DND-41 (cell line): ENCODE measurements at regions not wholly inside any gene's neighbourhood (a gene's known extent, or its start where the extent isn't known, plus 50 kb on each side); places are given as distances from the start of the nearest gene placed in this dataset.

Experiments
- EZH2 ChIP-seq: IDR thresholded peaks from 3 replicates; pipeline ENCODE4 v1.6.1; 2012; ENCODE audit warnings: borderline replicate concordance, low read depth, mild to moderate bottlenecking, moderate library complexity, low read length, inconsistent platforms; ENCODE audit not compliant: severe bottlenecking
- TF ChIP-seq, protein P1 (sequence below): IDR thresholded peaks from 2 replicates; pipeline ENCODE4 v1.5.1; 2012; ENCODE audit warnings: borderline replicate concordance, low read length, moderate library complexity, mild to moderate bottlenecking; ENCODE audit not compliant: poor library complexity, severe bottlenecking; ENCODE audit errors: extremely low read depth

DNA sequence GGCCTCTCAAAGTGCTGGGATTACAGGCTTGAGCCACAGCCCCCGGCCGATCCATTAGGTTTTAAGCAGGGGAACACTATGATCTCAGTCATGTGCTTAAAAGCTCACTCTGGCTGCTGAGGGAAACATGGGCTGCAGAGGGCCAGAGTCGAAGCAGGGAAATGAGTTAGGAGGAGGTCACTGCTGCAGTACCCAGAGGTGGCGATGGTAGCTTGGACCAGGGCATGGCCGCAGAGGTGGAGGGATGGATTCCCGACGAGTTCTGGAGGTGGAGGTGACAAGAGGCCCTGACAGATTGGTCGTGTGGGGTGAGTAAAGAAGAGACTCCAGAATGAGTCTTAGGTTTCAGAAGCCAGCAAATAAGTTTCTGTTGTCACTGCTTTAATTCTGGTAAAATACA is 54.4 kb upstream of the INCENP start:
- TF ChIP-seq, protein P1, sequence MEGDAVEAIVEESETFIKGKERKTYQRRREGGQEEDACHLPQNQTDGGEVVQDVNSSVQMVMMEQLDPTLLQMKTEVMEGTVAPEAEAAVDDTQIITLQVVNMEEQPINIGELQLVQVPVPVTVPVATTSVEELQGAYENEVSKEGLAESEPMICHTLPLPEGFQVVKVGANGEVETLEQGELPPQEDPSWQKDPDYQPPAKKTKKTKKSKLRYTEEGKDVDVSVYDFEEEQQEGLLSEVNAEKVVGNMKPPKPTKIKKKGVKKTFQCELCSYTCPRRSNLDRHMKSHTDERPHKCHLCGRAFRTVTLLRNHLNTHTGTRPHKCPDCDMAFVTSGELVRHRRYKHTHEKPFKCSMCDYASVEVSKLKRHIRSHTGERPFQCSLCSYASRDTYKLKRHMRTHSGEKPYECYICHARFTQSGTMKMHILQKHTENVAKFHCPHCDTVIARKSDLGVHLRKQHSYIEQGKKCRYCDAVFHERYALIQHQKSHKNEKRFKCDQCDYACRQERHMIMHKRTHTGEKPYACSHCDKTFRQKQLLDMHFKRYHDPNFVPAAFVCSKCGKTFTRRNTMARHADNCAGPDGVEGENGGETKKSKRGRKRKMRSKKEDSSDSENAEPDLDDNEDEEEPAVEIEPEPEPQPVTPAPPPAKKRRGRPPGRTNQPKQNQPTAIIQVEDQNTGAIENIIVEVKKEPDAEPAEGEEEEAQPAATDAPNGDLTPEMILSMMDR: no peak
- no peak for TF ChIP-seq EZH2
